Dermis microvascular lymphatic vessel endothelial cell (primary cell): ENCODE measurements at regions not wholly inside any gene's neighbourhood (a gene's known extent, or its start where the extent isn't known, plus 50 kb on each side); places are given as distances from the start of the nearest gene placed in this dataset.
"Not testable (repeated sequence)": the region's sequence is repeated elsewhere in the genome, so short reads cannot be mapped to it uniquely, and the experiment has no call there.

Experiments
- DNase-seq, 2 donors: peaks; one replicate each; pipeline versions ENCODE4 v3.0.0 to v3.0.0-alpha.2; 2010; ENCODE audit warnings: low read depth in 2 of 2

DNA sequence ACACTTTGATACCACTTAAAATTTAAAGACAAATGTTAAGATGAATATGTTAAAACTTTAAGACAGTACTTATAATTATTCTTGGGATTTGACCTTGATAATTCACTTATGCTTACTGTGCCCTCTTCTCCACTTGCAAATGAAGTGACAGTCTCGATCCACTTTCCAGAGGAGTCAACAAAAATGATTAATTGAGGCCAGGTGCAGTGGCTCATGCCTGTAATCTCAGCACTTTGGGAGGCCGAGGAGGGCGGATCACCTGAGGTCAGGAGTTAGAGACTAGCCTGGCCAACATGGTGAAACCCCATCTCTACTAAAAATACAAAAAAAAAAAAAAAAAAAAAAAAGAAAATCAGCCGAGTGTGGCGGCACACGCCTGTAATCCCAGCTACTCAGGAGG is 52.6 kb upstream of the ZPLD1 start:
- DNase-seq = not testable (repeated sequence)
